H9 (cell line): ENCODE measurements at regions not wholly inside any gene's neighbourhood (a gene's known extent, or its start where the extent isn't known, plus 50 kb on each side); places are given as distances from the start of the nearest gene placed in this dataset.

Experiments used
- DNase-seq: peaks from one replicate; pipeline ENCODE4 v3.0.0-alpha.2; 2017
- H2AFZ ChIP-seq: one replicate; pipeline ENCODE4 v1.6.1; 2013; ENCODE audit warnings: mild to moderate bottlenecking, low read length, control low read depth, moderate library complexity
- H2AK5ac ChIP-seq: 2 replicates; pipeline ENCODE4 v1.6.1; 2013; ENCODE audit warnings: low read length, control low read depth, mixed read lengths; ENCODE audit not compliant: insufficient read length
- H2BK120ac ChIP-seq: one replicate; pipeline ENCODE4 v1.6.1; 2013; ENCODE audit warnings: low read depth, mild to moderate bottlenecking, low read length, control low read depth, inconsistent platforms; ENCODE audit not compliant: poor library complexity, severe bottlenecking
- H2BK12ac ChIP-seq: 2 replicates; pipeline ENCODE4 v1.6.1; 2013; ENCODE audit warnings: low read length, control low read depth, mixed read lengths, low read depth; ENCODE audit not compliant: insufficient read length
- H2BK15ac ChIP-seq: 2 replicates; pipeline ENCODE4 v1.6.1; 2013; ENCODE audit warnings: low read depth, low read length, control low read depth
- H2BK20ac ChIP-seq: one replicate; pipeline ENCODE4 v1.6.1; 2013; ENCODE audit warnings: low read depth, mild to moderate bottlenecking, low read length, control low read depth, inconsistent platforms; ENCODE audit not compliant: poor library complexity, severe bottlenecking
- H2BK5ac ChIP-seq: 2 replicates; pipeline ENCODE4 v1.6.1; 2013; ENCODE audit warnings: low read length, control low read depth, mixed read lengths; ENCODE audit not compliant: insufficient read length
- H3K14ac ChIP-seq: 2 replicates; pipeline ENCODE4 v1.6.1; 2013; ENCODE audit warnings: low read length, control low read depth; ENCODE audit not compliant: insufficient read depth
- H3K18ac ChIP-seq: 2 replicates; pipeline ENCODE4 v1.6.1; 2013; ENCODE audit warnings: low read depth, mild to moderate bottlenecking, mixed read lengths, low read length, control low read depth; ENCODE audit not compliant: insufficient read length
- H3K23ac ChIP-seq: 2 replicates; pipeline ENCODE4 v1.6.1; 2013; ENCODE audit warnings: low read length, control low read depth, mixed read lengths, low read depth; ENCODE audit not compliant: insufficient read length
- H3K23me2 ChIP-seq: 2 replicates; pipeline ENCODE4 v1.6.1; 2013; ENCODE audit warnings: low read depth, mild to moderate bottlenecking, mixed read lengths, low read length, control low read depth; ENCODE audit not compliant: insufficient read length, poor library complexity, severe bottlenecking
- H3K27ac ChIP-seq: 2 replicates; pipeline ENCODE4 v1.5.1; 2013; ENCODE audit warnings: low read length, control low read depth, mixed read lengths, low read depth; ENCODE audit not compliant: insufficient read length
- H3K27me3 ChIP-seq: 2 replicates; pipeline ENCODE4 v1.6.1; 2013; ENCODE audit warnings: low read length, control low read depth, inconsistent platforms; ENCODE audit not compliant: insufficient read depth
- H3K4ac ChIP-seq: 2 replicates; pipeline ENCODE4 v1.6.1; 2013; ENCODE audit warnings: low read depth, mild to moderate bottlenecking, control low read depth, inconsistent platforms, low read length, moderate library complexity
- H3K4me1 ChIP-seq: 2 replicates; pipeline ENCODE4 v1.6.1; 2013; ENCODE audit warnings: low read length, control low read depth, inconsistent platforms; ENCODE audit not compliant: insufficient read depth
- H3K4me2 ChIP-seq: 2 replicates; pipeline ENCODE4 v1.6.1; 2013; ENCODE audit warnings: low read length, control low read depth, mixed read lengths; ENCODE audit not compliant: insufficient read length, insufficient read depth
- H3K56ac ChIP-seq: 2 replicates; pipeline ENCODE4 v1.6.1; 2013; ENCODE audit warnings: low read depth, mild to moderate bottlenecking, mixed read lengths, low read length, control low read depth; ENCODE audit not compliant: insufficient read length
- H3K79me1 ChIP-seq: 2 replicates; pipeline ENCODE4 v1.6.1; 2013; ENCODE audit warnings: low read depth, mild to moderate bottlenecking, moderate library complexity, low read length, control low read depth, inconsistent platforms; ENCODE audit not compliant: insufficient read depth, poor library complexity, severe bottlenecking
- H3K79me2 ChIP-seq: 2 replicates; pipeline ENCODE4 v1.6.1; 2013; ENCODE audit warnings: low read length, control low read depth, inconsistent platforms; ENCODE audit not compliant: insufficient read depth
- H3K9ac ChIP-seq: 2 replicates; pipeline ENCODE4 v1.6.1; 2013; ENCODE audit warnings: low read length, control low read depth, mixed read lengths; ENCODE audit not compliant: insufficient read length; ENCODE audit errors: extremely low read depth
- H3K9me3 ChIP-seq: one replicate; pipeline ENCODE4 v1.6.1; 2013; ENCODE audit warnings: low read depth, low read length, inconsistent platforms; ENCODE audit not compliant: control insufficient read depth
- H3T11ph ChIP-seq: one replicate; pipeline ENCODE4 v1.6.1; 2013; ENCODE audit warnings: mild to moderate bottlenecking, low read length, control low read depth, inconsistent platforms
- H4K20me1 ChIP-seq: one replicate; pipeline ENCODE4 v1.6.1; 2013; ENCODE audit not compliant: control insufficient read depth, insufficient read length, insufficient read depth
- H4K5ac ChIP-seq: 2 replicates; pipeline ENCODE4 v1.6.1; 2013; ENCODE audit warnings: low read depth, mild to moderate bottlenecking, mixed read lengths, low read length, control low read depth; ENCODE audit not compliant: insufficient read length
- H4K8ac ChIP-seq: replicated peaks from 2 replicates; pipeline ENCODE4 v1.6.1; 2013; ENCODE audit warnings: low read length, control low read depth, mixed read lengths, low read depth; ENCODE audit not compliant: insufficient read length
- H4K91ac ChIP-seq: 2 replicates; pipeline ENCODE4 v1.6.1; 2013; ENCODE audit warnings: low read depth, mild to moderate bottlenecking, moderate library complexity, mixed read lengths, low read length, control low read depth; ENCODE audit not compliant: insufficient read length
- H3K27ac Mint-ChIP-seq, 3 experiments: 2 replicates in 2 of 3; 3 replicates in 1 of 3; pipeline ENCODE4 v1.8.0; 2020 to 2021; ENCODE audit warnings: mixed read lengths in 3 of 3, mild to moderate bottlenecking in 1 of 3, moderate library complexity in 1 of 3
- H3K27me3 Mint-ChIP-seq: 2 replicates; pipeline ENCODE4 v1.8.0; 2021; ENCODE audit warnings: low read depth, mild to moderate bottlenecking, moderate library complexity, mixed read lengths
- H3K36me3 Mint-ChIP-seq, 3 experiments: 2 replicates in 2 of 3; 3 replicates in 1 of 3; pipeline ENCODE4 v1.8.0; 2020 to 2021; ENCODE audit warnings: low read depth in 3 of 3, mixed read lengths in 3 of 3; ENCODE audit not compliant: insufficient read depth in 1 of 3
- H3K4me1 Mint-ChIP-seq, 2 experiments: 2 replicates each; pipeline ENCODE4 v1.8.0; 2020; ENCODE audit warnings: mixed read lengths in 2 of 2
- H3K4me3 Mint-ChIP-seq, 2 experiments: 2 replicates in 1 of 2; 3 replicates in 1 of 2; pipeline ENCODE4 v1.8.0; 2020 to 2021; ENCODE audit warnings: mild to moderate bottlenecking in 2 of 2, mixed read lengths in 2 of 2, moderate library complexity in 1 of 2
- H3K9me3 Mint-ChIP-seq, 2 experiments: 2 replicates in 1 of 2; 3 replicates in 1 of 2; pipeline ENCODE4 v1.8.0; 2020; ENCODE audit warnings: mild to moderate bottlenecking in 2 of 2, mixed read lengths in 2 of 2, moderate library complexity in 1 of 2
- WGBS: extraction: QIAGEN DNeasy Blood & Tissue Kit; methylation state at CpG from one replicate; pipeline ENCODE4 v1.1.7; 2013; ENCODE audit warnings: missing lambda C conversion rate, low lambda C conversion rate, mixed read lengths; ENCODE audit not compliant: insufficient read length; ENCODE audit errors: extremely low coverage; 5-methylcytosine and 5-hydroxymethylcytosine counted together
- TF ChIP-seq, protein P1 (sequence below): fragments of 200-600 bp; sonication (generic); conservative IDR thresholded peaks from 3 replicates; pipeline ENCODE4 v1.8.0; 2021; ENCODE audit warnings: antibody characterized with exemption, mild to moderate bottlenecking

DNA sequence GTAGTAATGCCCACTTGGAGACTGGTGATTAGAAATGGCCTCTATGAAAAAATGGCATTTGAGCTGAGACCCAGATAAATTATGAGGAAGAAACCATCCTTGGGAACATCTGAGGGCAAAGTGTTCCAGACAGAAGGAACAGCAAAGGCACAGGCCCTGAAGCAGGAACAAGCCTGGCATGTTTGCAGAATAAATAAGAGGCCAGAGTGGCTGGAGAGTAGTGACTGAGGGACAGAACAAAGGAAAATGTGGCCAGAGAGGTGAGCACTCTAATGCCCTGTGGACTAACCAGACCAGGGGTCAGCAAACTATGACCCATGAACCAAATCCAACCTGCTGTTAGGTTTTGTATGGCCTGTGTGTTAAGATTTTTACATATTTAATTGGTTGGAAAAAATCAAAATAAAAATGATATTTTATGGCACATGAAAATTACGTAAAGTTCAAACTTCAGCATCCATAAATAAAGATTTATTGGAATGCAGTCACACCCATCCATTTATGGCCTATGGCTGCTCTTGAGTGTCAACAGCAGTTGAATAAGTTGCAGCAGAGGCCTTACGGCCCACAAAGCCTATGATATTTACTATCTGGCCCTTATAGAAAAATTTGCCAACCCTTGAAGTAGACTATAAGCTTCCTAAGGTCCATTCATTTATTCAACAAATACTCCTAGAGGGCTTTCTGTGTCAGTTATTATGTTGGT, 210.0 kb upstream of the TOX3 start:
- H3K79me1 ChIP-seq, result no peaks in the 10 kb centered on the region

More for the DNA sequence above, 210.0 kb upstream of the TOX3 start:
- Histone ChIP-seq H3K18ac (no peak overlapping the region), H3K9ac (no peak overlapping the region), H4K91ac (no peak overlapping the region), H3K79me2 (no peaks in the 10 kb centered on the region), H3K4me1 (no peaks in the 10 kb centered on the region; the same call in 1 of the 2 replicates), H3K27ac (no peak overlapping the region), H3K4me2 (no peak overlapping the region), H2BK120ac (no peak overlapping the region), H4K8ac (no peak overlapping the region), H2BK12ac (no peak overlapping the region), H3K14ac (no peak overlapping the region), H2AK5ac (no peak overlapping the region), H4K20me1 (no peaks in the 10 kb centered on the region), H2BK15ac (no peak overlapping the region), H4K5ac (no peak overlapping the region), H3K27me3 (no peaks in the 10 kb centered on the region), H3K23ac (no peak overlapping the region), H3K23me2 (no peaks in the 10 kb centered on the region), H2AFZ (no peak overlapping the region), H3K4ac (no peak overlapping the region), H3T11ph (no peak overlapping the region), H3K56ac (no peak overlapping the region), H2BK20ac (no peak overlapping the region), H3K9me3 (no peaks in the 10 kb centered on the region), H2BK5ac (no peak overlapping the region)
- no peak overlapping the region for H3K27ac Mint-ChIP-seq
- WGBS, result no CpG with 5 or more reads among the region's 2 CpGs
- DNase-seq, result no peak
- no peak overlapping the region for H3K4me3 Mint-ChIP-seq
- TF ChIP-seq, protein P1, sequence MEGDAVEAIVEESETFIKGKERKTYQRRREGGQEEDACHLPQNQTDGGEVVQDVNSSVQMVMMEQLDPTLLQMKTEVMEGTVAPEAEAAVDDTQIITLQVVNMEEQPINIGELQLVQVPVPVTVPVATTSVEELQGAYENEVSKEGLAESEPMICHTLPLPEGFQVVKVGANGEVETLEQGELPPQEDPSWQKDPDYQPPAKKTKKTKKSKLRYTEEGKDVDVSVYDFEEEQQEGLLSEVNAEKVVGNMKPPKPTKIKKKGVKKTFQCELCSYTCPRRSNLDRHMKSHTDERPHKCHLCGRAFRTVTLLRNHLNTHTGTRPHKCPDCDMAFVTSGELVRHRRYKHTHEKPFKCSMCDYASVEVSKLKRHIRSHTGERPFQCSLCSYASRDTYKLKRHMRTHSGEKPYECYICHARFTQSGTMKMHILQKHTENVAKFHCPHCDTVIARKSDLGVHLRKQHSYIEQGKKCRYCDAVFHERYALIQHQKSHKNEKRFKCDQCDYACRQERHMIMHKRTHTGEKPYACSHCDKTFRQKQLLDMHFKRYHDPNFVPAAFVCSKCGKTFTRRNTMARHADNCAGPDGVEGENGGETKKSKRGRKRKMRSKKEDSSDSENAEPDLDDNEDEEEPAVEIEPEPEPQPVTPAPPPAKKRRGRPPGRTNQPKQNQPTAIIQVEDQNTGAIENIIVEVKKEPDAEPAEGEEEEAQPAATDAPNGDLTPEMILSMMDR, result no peak
- 0 out of 4 replicates have a peak, but pooled peaks cover 0 to 2% of the 10 kb centered on the region in 2 experiments for H3K4me1 Mint-ChIP-seq
- no peaks in the 10 kb centered on the region for H3K27me3 Mint-ChIP-seq
- H3K9me3 Mint-ChIP-seq, result no peaks in the 10 kb centered on the region
- no peaks in the 10 kb centered on the region for H3K36me3 Mint-ChIP-seq
